HepG2 (cell line): ENCODE measurements at regions not wholly inside any gene's neighbourhood (a gene's known extent, or its start where the extent isn't known, plus 50 kb on each side); places are given as distances from the start of the nearest gene placed in this dataset.

Experiments used
- CHD4 ChIP-seq: fragments of 200-600 bp; sonication (generic); IDR thresholded peaks from 2 replicates; pipeline ENCODE4 v1.7.0; 2017; ENCODE audit warnings: mild to moderate bottlenecking, low read length, borderline replicate concordance
- ETV6 ChIP-seq: sonication (generic); formaldehyde crosslinking; conservative IDR thresholded peaks from 2 replicates; pipeline ENCODE4 v1.4.0; 2020; ENCODE audit warnings: missing genetic modification reagents
- RELA ChIP-seq: sonication (generic); formaldehyde crosslinking; IDR thresholded peaks from 2 replicates; pipeline ENCODE4 v1.4.0; 2020; ENCODE audit warnings: missing genetic modification reagents
- STAG1 ChIP-seq: sonication (generic); formaldehyde crosslinking; IDR thresholded peaks from 2 replicates; pipeline ENCODE4 v1.4.0; 2020; ENCODE audit warnings: missing genetic modification reagents
- TSC22D2 ChIP-seq: sonication (generic); formaldehyde crosslinking; IDR thresholded peaks from 2 replicates; pipeline ENCODE4 v1.5.1; 2020; ENCODE audit warnings: missing genetic modification reagents, mild to moderate bottlenecking, borderline replicate concordance
- ZNF543 ChIP-seq: sonication (generic); formaldehyde crosslinking; IDR thresholded peaks from 2 replicates; pipeline ENCODE4 v1.4.0; 2020; ENCODE audit warnings: mild to moderate bottlenecking, missing genetic modification reagents
- ZNF652 ChIP-seq: IDR thresholded peaks from 2 replicates; pipeline ENCODE4 v1.6.1; 2016; ENCODE audit warnings: low read depth, borderline replicate concordance
- ZNF773 ChIP-seq: sonication (generic); formaldehyde crosslinking; IDR thresholded peaks from 2 replicates; pipeline ENCODE4 v1.4.0; 2020; ENCODE audit warnings: missing genetic modification reagents, borderline replicate concordance
- ZNF777 ChIP-seq: sonication (generic); formaldehyde crosslinking; IDR thresholded peaks from 2 replicates; pipeline ENCODE4 v1.4.0; 2020; ENCODE audit warnings: missing genetic modification reagents
- ZNF850 ChIP-seq: sonication (generic); formaldehyde crosslinking; conservative IDR thresholded peaks from 2 replicates; pipeline ENCODE4 v1.9.0; 2021; ENCODE audit warnings: mild to moderate bottlenecking, missing genetic modification reagents
- ZSCAN25 ChIP-seq: sonication (generic); formaldehyde crosslinking; IDR thresholded peaks from 2 replicates; pipeline ENCODE4 v1.8.0; 2022; ENCODE audit warnings: mild to moderate bottlenecking, missing genetic modification reagents
- TF ChIP-seq, protein P1 (sequence below): sonication (generic); formaldehyde crosslinking; IDR thresholded peaks from 2 replicates; pipeline ENCODE4 v1.5.0; 2020; ENCODE audit warnings: mild to moderate bottlenecking, missing genetic modification reagents, moderate library complexity

DNA sequence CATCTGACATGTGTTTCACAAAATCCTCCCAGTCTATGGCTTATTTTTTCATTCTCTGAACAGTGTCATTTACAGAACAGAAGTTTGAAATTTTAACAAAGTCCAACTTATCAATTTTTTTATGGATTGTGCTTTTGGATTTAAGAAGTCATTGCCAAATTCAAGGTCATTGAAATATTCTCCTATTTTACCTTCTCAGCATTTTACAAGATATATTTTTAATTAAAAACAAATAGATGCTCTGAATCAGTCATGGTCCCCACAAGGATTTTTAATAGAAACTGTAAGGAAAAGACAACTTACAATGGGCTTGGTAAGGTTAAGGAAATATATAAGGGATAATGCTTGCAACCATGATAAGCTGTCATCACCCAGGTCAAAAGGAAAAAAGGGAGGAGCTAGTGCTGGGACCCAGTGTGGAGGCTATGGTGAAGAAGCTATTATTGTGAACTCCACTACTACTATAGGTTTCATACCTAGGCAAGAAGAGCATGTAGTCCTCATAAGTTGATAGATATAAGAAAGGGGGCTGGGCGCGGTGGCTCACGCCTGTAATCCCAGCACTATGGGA is 144.5 kb upstream of the KCNJ15 start:
- TF ChIP-seq STAG1 (no peak), ZNF850 (CRISPR knock-in tag) (no peak), ZNF777 (CRISPR knock-in tag) (no peak), ZSCAN25 (CRISPR knock-in tag) (no peak), ZNF652 (CRISPR knock-in tag) (no peak), RELA (CRISPR knock-in tag) (no peak), ZNF773 (CRISPR knock-in tag) (no peak), ZNF543 (CRISPR knock-in tag) (no peak), ETV6 (CRISPR knock-in tag) (no peak), CHD4 (no peak), TSC22D2 (CRISPR knock-in tag) (no peak)
- TF ChIP-seq, protein P1, sequence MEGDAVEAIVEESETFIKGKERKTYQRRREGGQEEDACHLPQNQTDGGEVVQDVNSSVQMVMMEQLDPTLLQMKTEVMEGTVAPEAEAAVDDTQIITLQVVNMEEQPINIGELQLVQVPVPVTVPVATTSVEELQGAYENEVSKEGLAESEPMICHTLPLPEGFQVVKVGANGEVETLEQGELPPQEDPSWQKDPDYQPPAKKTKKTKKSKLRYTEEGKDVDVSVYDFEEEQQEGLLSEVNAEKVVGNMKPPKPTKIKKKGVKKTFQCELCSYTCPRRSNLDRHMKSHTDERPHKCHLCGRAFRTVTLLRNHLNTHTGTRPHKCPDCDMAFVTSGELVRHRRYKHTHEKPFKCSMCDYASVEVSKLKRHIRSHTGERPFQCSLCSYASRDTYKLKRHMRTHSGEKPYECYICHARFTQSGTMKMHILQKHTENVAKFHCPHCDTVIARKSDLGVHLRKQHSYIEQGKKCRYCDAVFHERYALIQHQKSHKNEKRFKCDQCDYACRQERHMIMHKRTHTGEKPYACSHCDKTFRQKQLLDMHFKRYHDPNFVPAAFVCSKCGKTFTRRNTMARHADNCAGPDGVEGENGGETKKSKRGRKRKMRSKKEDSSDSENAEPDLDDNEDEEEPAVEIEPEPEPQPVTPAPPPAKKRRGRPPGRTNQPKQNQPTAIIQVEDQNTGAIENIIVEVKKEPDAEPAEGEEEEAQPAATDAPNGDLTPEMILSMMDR (CRISPR knock-in tag) = no peak
